ENCODE measurements at regions not wholly inside any gene's neighbourhood (a gene's known extent, or its start where the extent isn't known, plus 50 kb on each side); places are given as distances from the start of the nearest gene placed in this dataset.

GRCh38 chr7:53245721-53246120, 210.3 kb downstream of the POM121L12 start:
- no peaks in the 10 kb centered on the region for H3K36me3 ChIP-seq (ENCODE audit: insufficient read depth, low read length)
- Mint-ChIP-seq H3K36me3 (no peaks in the 10 kb centered on the region), H3K27me3 (no peaks in the 10 kb centered on the region), H3K4me3 (no peak overlapping the region), H3K27ac (no peak overlapping the region), H3K9me3 (peaks cover 4 to 32% (median 19%) of the 10 kb centered on the region in 5 donors), H3K4me1 (no peaks in the 10 kb centered on the region)
- H3K4me3 ChIP-seq (ENCODE audit: low read length) = no peak overlapping the region
- no peaks in the 10 kb centered on the region for H3K4me1 ChIP-seq (ENCODE audit: insufficient read depth, low read length)
- no peak for DNase-seq
- H3K9me3 ChIP-seq (ENCODE audit: low read length) = no peaks in the 10 kb centered on the region
- POLR2A ChIA-PET = no interaction called here
- H3K27ac ChIP-seq (ENCODE audit: low read depth, low read length) = no peak overlapping the region
- CTCF ChIA-PET = no interaction called here
- no peaks in the 10 kb centered on the region for H3K27me3 ChIP-seq (ENCODE audit: insufficient read depth, low read length, poor library complexity, severe bottlenecking)

DNA sequence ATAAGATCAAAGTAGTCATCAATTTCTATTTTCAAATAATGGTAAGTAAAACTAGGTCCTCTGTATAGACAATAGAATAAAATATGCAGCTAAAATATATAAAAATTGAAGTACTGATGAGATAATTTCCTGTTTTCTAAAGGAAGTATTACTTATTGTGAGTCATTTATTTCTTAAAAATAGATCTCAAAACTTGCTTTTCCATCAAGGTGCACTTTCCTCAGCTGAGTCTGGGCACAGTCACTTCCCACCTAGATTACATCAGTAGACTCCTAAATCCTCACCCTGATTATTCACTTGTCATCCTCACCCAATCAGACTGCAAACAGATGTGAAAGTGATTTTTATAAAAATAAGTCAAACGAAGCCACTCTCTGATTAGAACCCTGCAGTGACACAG, 211.5 kb downstream of the POM121L12 start:
- CTCF ChIA-PET = no interaction called here
- no peaks in the 10 kb centered on the region for H3K4me1 ChIP-seq (ENCODE audit: insufficient read depth, low read length)
- Mint-ChIP-seq H3K36me3 (no peaks in the 10 kb centered on the region), H3K27me3 (no peaks in the 10 kb centered on the region), H3K27ac (no peak overlapping the region), H3K4me1 (no peaks in the 10 kb centered on the region), H3K4me3 (no peak overlapping the region), H3K9me3 (peaks cover 4 to 32% (median 19%) of the 10 kb centered on the region in 5 donors)
- H3K4me3 ChIP-seq (ENCODE audit: low read length) = no peak overlapping the region
- DNase-seq = no peak
- no peaks in the 10 kb centered on the region for H3K9me3 ChIP-seq (ENCODE audit: low read length)
- no peaks in the 10 kb centered on the region for H3K36me3 ChIP-seq (ENCODE audit: insufficient read depth, low read length)
- no peak overlapping the region for H3K27ac ChIP-seq (ENCODE audit: low read depth, low read length)
- POLR2A ChIA-PET = no interaction called here
- no peaks in the 10 kb centered on the region for H3K27me3 ChIP-seq (ENCODE audit: insufficient read depth, low read length, poor library complexity, severe bottlenecking)

DNA sequence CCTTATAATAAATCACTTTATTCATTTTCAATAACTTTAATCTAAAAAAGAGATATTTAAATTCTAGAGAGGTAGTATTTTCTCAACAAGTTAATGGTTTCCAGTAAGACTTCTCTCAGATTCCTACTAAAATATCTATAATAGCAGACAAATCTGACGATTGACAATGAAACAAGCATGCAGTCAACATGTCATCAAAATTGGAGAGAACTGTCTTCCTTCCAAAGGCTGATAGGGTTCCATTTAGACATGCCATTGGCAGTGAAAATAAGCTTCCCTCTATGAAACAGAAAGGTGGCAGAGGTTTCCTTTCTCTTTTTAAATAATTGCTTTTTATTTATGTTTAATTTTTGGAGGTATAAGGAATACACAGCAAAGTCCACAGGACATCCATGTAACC, 217.1 kb downstream of the POM121L12 start:
- Mint-ChIP-seq H3K27ac (no peak overlapping the region), H3K4me1 (no peaks in the 10 kb centered on the region), H3K36me3 (no peaks in the 10 kb centered on the region), H3K9me3 (peaks cover 4 to 18% (median 15%) of the 10 kb centered on the region in 5 donors), H3K4me3 (no peak overlapping the region), H3K27me3 (peaks cover 0 to 2% of the 10 kb centered on the region in 2 donors)
- H3K9me3 ChIP-seq (ENCODE audit: low read length) = no peaks in the 10 kb centered on the region
- ChIA-PET POLR2A (no interaction called here), CTCF (no interaction called here)
- H3K36me3 ChIP-seq (ENCODE audit: insufficient read depth, low read length) = no peaks in the 10 kb centered on the region
- no peak overlapping the region for H3K4me3 ChIP-seq (ENCODE audit: low read length)
- no peak overlapping the region for H3K27ac ChIP-seq (ENCODE audit: low read depth, low read length)
- no peaks in the 10 kb centered on the region for H3K4me1 ChIP-seq (ENCODE audit: insufficient read depth, low read length)
- DNase-seq = no peak
- H3K27me3 ChIP-seq (ENCODE audit: insufficient read depth, low read length, poor library complexity, severe bottlenecking) = no peaks in the 10 kb centered on the region

DNA sequence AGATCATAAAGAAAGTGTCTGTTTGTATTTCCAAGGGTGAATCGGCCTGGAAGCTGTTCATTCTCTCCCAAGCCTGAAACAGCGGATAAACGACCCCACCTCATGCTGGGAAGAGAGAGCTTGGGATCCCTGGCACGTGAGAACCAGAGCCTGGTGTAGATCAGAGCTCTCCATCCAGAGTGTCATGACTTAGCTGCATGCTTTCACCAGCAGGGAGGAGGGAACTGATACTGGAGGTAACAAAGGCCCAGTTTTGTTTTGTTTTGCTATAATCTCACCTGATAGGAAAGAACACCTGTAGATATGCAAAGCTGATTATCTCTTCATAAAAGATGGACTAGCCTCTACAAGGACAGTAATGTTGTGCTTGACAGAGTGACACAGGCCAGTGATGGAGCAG, 236.6 kb downstream of the POM121L12 start:
- no peak overlapping the region for H3K27ac ChIP-seq (ENCODE audit: low read depth, low read length)
- H3K4me1 ChIP-seq (ENCODE audit: insufficient read depth, low read length) = no peaks in the 10 kb centered on the region
- H3K27me3 Mint-ChIP-seq = no peaks in the 10 kb centered on the region
- no peaks in the 10 kb centered on the region for H3K36me3 Mint-ChIP-seq
- no peak overlapping the region for H3K4me3 ChIP-seq (ENCODE audit: low read length)
- peaks cover 13 to 52% (median 20%) of the 10 kb centered on the region in 5 donors for H3K9me3 Mint-ChIP-seq
- H3K36me3 ChIP-seq (ENCODE audit: insufficient read depth, low read length) = no peaks in the 10 kb centered on the region
- ChIA-PET CTCF (no interaction called here), POLR2A (no interaction called here)
- H3K9me3 ChIP-seq (ENCODE audit: low read length) = no peaks in the 10 kb centered on the region
- no peak overlapping the region for H3K27ac Mint-ChIP-seq
- no peak for DNase-seq
- H3K4me1 Mint-ChIP-seq = no peaks in the 10 kb centered on the region
- no peak overlapping the region for H3K4me3 Mint-ChIP-seq
- H3K27me3 ChIP-seq (ENCODE audit: insufficient read depth, low read length, poor library complexity, severe bottlenecking) = no peaks in the 10 kb centered on the region

GRCh38 chr7:53281312-53281711, 245.9 kb downstream of the POM121L12 start:
- DNase-seq = no peak
- Histone ChIP-seq H3K4me1 (ENCODE audit: insufficient read depth, low read length) (no peaks in the 10 kb centered on the region), H3K27ac (ENCODE audit: low read depth, low read length) (no peak overlapping the region), H3K9me3 (ENCODE audit: low read length) (no peaks in the 10 kb centered on the region), H3K4me3 (ENCODE audit: low read length) (no peak overlapping the region), H3K27me3 (ENCODE audit: insufficient read depth, low read length, poor library complexity, severe bottlenecking) (no peaks in the 10 kb centered on the region), H3K36me3 (ENCODE audit: insufficient read depth, low read length) (no peaks in the 10 kb centered on the region)
- ChIA-PET CTCF (no interaction called here), POLR2A (no interaction called here)
- H3K4me1 Mint-ChIP-seq = no peaks in the 10 kb centered on the region
- H3K27me3 Mint-ChIP-seq = no peaks in the 10 kb centered on the region
- no peak overlapping the region for H3K4me3 Mint-ChIP-seq
- H3K9me3 Mint-ChIP-seq = peaks cover 8 to 51% (median 23%) of the 10 kb centered on the region in 5 donors
- H3K27ac Mint-ChIP-seq = no peak overlapping the region
- no peaks in the 10 kb centered on the region for H3K36me3 Mint-ChIP-seq

GRCh38 chr7:53292341-53292740, 256.9 kb downstream of the POM121L12 start:
- Mint-ChIP-seq H3K9me3 (peaks cover 8 to 46% (median 29%) of the 10 kb centered on the region in 5 donors), H3K27me3 (peaks cover 0 to 1% of the 10 kb centered on the region in 2 donors), H3K27ac (no peak overlapping the region), H3K4me1 (no peaks in the 10 kb centered on the region), H3K4me3 (no peak overlapping the region), H3K36me3 (no peaks in the 10 kb centered on the region)
- Histone ChIP-seq H3K4me3 (ENCODE audit: low read length) (no peak overlapping the region), H3K27ac (ENCODE audit: low read depth, low read length) (no peak overlapping the region), H3K27me3 (ENCODE audit: insufficient read depth, low read length, poor library complexity, severe bottlenecking) (no peaks in the 10 kb centered on the region), H3K9me3 (ENCODE audit: low read length) (no peaks in the 10 kb centered on the region), H3K4me1 (ENCODE audit: insufficient read depth, low read length) (no peaks in the 10 kb centered on the region), H3K36me3 (ENCODE audit: insufficient read depth, low read length) (no peaks in the 10 kb centered on the region)
- CTCF ChIA-PET = no interaction called here
- POLR2A ChIA-PET = no interaction called here
- DNase-seq = no peak

DNA sequence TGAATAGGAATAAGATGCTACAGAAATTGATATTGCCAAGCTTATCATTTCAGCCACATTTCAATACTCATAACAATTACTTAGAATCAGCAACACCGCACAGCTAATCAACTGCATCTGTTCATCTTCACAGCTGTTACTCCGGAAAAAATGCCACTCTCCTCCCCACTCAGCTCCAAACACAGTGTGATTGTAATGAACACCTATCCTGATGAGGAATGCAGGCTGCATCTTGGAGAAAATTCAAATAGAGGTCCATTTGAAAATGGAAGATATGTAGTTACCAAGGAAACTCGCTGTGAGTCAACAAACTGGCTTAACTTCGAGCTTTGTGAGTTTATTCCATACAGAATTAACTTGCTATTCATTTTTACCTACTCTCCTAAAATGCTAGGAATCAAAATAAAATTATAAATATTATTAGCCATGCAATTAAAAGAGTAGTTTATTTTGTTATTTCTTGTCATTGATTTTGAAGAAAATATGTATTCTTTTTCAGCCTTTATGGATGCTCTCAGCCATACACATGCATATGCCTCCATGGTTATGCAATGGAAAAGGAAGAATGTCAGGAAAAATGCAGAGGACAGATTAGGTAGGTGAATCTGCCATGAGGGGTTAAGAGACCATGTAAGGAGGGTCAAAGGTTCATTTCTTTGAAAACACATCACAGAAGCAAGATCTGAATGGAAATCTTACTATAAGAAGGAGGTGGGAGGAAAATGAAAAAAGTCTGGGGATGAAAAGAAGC, 267.2 kb downstream of the POM121L12 start:
- Histone ChIP-seq H3K27me3 (ENCODE audit: insufficient read depth, low read length, poor library complexity, severe bottlenecking) (no peaks in the 10 kb centered on the region), H3K4me3 (ENCODE audit: low read length) (no peak overlapping the region), H3K36me3 (ENCODE audit: insufficient read depth, low read length) (no peaks in the 10 kb centered on the region), H3K27ac (ENCODE audit: low read depth, low read length) (no peak overlapping the region), H3K9me3 (ENCODE audit: low read length) (no peaks in the 10 kb centered on the region), H3K4me1 (ENCODE audit: insufficient read depth, low read length) (no peaks in the 10 kb centered on the region)
- no peak for DNase-seq
- Mint-ChIP-seq H3K4me3 (no peak overlapping the region), H3K27me3 (no peaks in the 10 kb centered on the region), H3K4me1 (no peaks in the 10 kb centered on the region), H3K27ac (no peak overlapping the region), H3K9me3 (peaks cover 7 to 47% (median 25%) of the 10 kb centered on the region in 5 donors), H3K36me3 (no peaks in the 10 kb centered on the region)
- ChIA-PET CTCF (no interaction called here), POLR2A (no interaction called here)

GRCh38 chr7:53303781-53304180, 268.3 kb downstream of the POM121L12 start:
- no peaks in the 10 kb centered on the region for H3K4me1 Mint-ChIP-seq
- H3K4me3 Mint-ChIP-seq = no peak overlapping the region
- no peaks in the 10 kb centered on the region for H3K27me3 Mint-ChIP-seq
- POLR2A ChIA-PET = no interaction called here
- no peak overlapping the region for H3K4me3 ChIP-seq (ENCODE audit: low read length)
- no peaks in the 10 kb centered on the region for H3K27me3 ChIP-seq (ENCODE audit: insufficient read depth, low read length, poor library complexity, severe bottlenecking)
- H3K27ac Mint-ChIP-seq = no peak overlapping the region
- no peaks in the 10 kb centered on the region for H3K4me1 ChIP-seq (ENCODE audit: insufficient read depth, low read length)
- no peaks in the 10 kb centered on the region for H3K9me3 ChIP-seq (ENCODE audit: low read length)
- no peak overlapping the region for H3K27ac ChIP-seq (ENCODE audit: low read depth, low read length)
- H3K36me3 ChIP-seq (ENCODE audit: insufficient read depth, low read length) = no peaks in the 10 kb centered on the region
- CTCF ChIA-PET = no interaction called here
- DNase-seq = no peak
- peaks cover 7 to 53% (median 26%) of the 10 kb centered on the region in 5 donors for H3K9me3 Mint-ChIP-seq
- no peaks in the 10 kb centered on the region for H3K36me3 Mint-ChIP-seq
